Subcutaneous abdominal adipose tissue (tissue), 5 donors: ENCODE measurements at regions not wholly inside any gene's neighbourhood (a gene's known extent, or its start where the extent isn't known, plus 50 kb on each side); places are given as distances from the start of the nearest gene placed in this dataset.
"Not testable (repeated sequence)": the region's sequence is repeated elsewhere in the genome, so short reads cannot be mapped to it uniquely, and the experiment has no call there.

Experiments
- H3K27ac ChIP-seq: one replicate; pipeline ENCODE4 v1.7.0; 2013; ENCODE audit warnings: low read depth, mild to moderate bottlenecking, inconsistent platforms, low read length, moderate library complexity
- H3K27me3 ChIP-seq, 5 donors: one replicate each; pipeline ENCODE4 v1.7.0; 2013; ENCODE audit warnings: low read length in 5 of 5, inconsistent platforms in 1 of 5; ENCODE audit not compliant: control insufficient read depth in 5 of 5, insufficient read depth in 4 of 5
- H3K36me3 ChIP-seq, 5 donors: one replicate each; pipeline ENCODE4 v1.7.0; 2013; ENCODE audit warnings: low read length in 5 of 5; ENCODE audit not compliant: control insufficient read depth in 5 of 5, insufficient read depth in 5 of 5
- H3K4me1 ChIP-seq, 5 donors: one replicate each; pipeline ENCODE4 v1.7.0; 2013; ENCODE audit warnings: low read length in 5 of 5, mild to moderate bottlenecking in 3 of 5, moderate library complexity in 1 of 5; ENCODE audit not compliant: control insufficient read depth in 5 of 5, insufficient read depth in 5 of 5
- H3K4me3 ChIP-seq, 5 donors: one replicate each; pipeline ENCODE4 v1.7.0; 2013; ENCODE audit warnings: low read length in 5 of 5, low read depth in 1 of 5
- H3K9ac ChIP-seq, 5 donors: one replicate each; pipeline ENCODE4 v1.7.0; 2013; ENCODE audit warnings: low read length in 5 of 5, mild to moderate bottlenecking in 4 of 5, moderate library complexity in 3 of 5
- H3K9me3 ChIP-seq, 5 donors: one replicate each; pipeline ENCODE4 v1.7.0; 2013; ENCODE audit warnings: low read length in 5 of 5; ENCODE audit not compliant: control insufficient read depth in 5 of 5
- donor health status: healthy.
- donor health status: healthy.
- donor health status: healthy.
- donor health status: healthy.
- donor health status: healthy.

DNA sequence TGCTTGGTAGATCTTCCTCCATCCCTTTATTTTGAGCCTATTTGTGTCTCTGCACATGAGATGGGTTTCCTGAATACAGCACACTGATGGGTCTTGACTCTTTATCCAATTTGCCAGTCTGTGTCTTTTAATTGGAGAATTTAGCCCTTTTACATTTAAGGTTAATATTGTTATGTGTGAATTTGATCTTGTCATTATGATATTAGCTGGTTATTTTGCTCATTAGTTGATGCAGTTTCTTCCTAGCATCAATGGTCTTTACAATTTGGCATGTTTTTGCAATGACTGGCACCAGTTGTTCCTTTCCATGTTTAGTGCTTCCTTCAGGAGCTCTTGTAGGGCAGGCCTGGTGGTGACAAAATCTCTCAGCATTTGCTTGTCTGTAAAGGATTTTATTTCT lies 72.4 kb downstream of the HNRNPD start:
- H3K4me3 ChIP-seq, H3K4me1 ChIP-seq, H3K9ac ChIP-seq, H3K9me3 ChIP-seq, H3K27me3 ChIP-seq, H3K36me3 ChIP-seq, H3K27ac ChIP-seq: not testable (repeated sequence)

GRCh38 chr4:82293304-82293703 lies 80.5 kb downstream of the HNRNPD start:
- Histone ChIP-seq H3K36me3 (no peaks in the 10 kb centered on the region), H3K4me1 (no peaks in the 10 kb centered on the region), H3K9me3 (no peaks in the 10 kb centered on the region), H3K27ac (no peak overlapping the region), H3K9ac (no peak overlapping the region), H3K27me3 (no peaks in the 10 kb centered on the region), H3K4me3 (no peak overlapping the region)

- peaks cover 0 to 12% (median 11%) of the 10 kb centered on the region in 5 donors for H3K4me1 ChIP-seq
Observed at GRCh38 chr4:82287720-82288119, 86.1 kb downstream of the HNRNPD start.

GRCh38 chr4:82284858-82285805 lies 88.7 kb downstream of the HNRNPD start:
- H3K9me3 ChIP-seq: no peaks in the 10 kb centered on the region
- no peaks in the 10 kb centered on the region for H3K27me3 ChIP-seq
- peaks cover 0 to 12% (median 11%) of the 10 kb centered on the region in 5 donors for H3K4me1 ChIP-seq
- no peaks in the 10 kb centered on the region for H3K36me3 ChIP-seq
- no peak overlapping the region for H3K27ac ChIP-seq
- peak overlapping the region in 2 of 5 donors; percentile 41 to 69 for H3K9ac ChIP-seq
- H3K4me3 ChIP-seq: peak overlapping the region; percentile 59 to 80 (median 69)

More at GRCh38 chr4:82287720-82288119, 86.1 kb downstream of the HNRNPD start:
- H3K27me3 ChIP-seq: no peaks in the 10 kb centered on the region
- H3K9ac ChIP-seq: no peak overlapping the region
- H3K4me3 ChIP-seq: no peak overlapping the region
- no peaks in the 10 kb centered on the region for H3K9me3 ChIP-seq
- no peaks in the 10 kb centered on the region for H3K36me3 ChIP-seq
- no peak overlapping the region for H3K27ac ChIP-seq

DNA sequence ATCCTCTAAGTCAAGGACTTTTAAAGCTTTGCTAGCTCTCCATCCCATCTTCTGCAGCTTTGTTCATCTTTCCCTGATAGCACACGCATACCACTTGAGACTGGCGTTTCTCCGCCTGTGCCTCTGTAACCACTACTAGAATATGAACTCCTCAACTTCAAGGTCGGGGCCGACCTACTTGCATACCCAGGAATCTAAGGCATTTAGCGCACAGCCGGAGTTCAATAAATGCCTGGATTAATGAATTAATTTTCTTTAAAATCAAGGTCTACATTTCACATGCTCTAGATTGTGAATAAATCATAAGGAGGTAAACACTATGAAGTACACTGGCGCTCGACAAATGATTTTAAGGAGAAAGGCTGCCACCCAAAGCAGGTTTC lies 89.3 kb downstream of the HNRNPD start:
- Histone ChIP-seq H3K36me3 (no peaks in the 10 kb centered on the region), H3K27ac (no peak overlapping the region), H3K9ac (peak overlapping the region in 3 of 5 donors; percentile 27 to 69 (median 41)), H3K4me3 (peak overlapping the region; percentile 59 to 80 (median 69)), H3K9me3 (no peaks in the 10 kb centered on the region), H3K27me3 (no peaks in the 10 kb centered on the region), H3K4me1 (peaks cover 0 to 12% (median 11%) of the 10 kb centered on the region in 5 donors)

DNA sequence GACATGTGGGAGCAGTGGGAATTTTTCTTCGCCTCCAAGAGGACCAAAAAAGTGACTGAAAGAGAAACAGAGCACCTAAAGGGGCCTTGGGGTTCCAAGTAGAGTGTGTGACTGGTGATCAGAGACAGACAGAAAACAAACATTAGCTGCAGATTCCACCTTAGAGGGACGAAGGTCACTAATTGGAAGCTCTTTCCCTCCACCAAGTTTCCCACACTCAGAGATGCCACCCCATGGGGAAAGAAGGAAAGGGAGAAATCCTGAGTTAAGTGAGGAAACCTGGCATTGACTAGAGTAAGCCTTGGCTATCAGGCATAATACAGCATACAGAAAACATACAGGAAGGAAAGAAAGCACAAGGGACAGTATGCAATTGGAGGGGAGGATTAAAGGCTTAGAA lies 90.9 kb downstream of the HNRNPD start:
- no peaks in the 10 kb centered on the region for H3K9me3 ChIP-seq

GRCh38 chr4:82279550-82279949 lies 94.2 kb downstream of the HNRNPD start:
- H3K4me3 ChIP-seq, H3K27ac ChIP-seq, H3K27me3 ChIP-seq, H3K9me3 ChIP-seq, H3K4me1 ChIP-seq, H3K9ac ChIP-seq, H3K36me3 ChIP-seq: not testable (repeated sequence)

More for the DNA sequence above, 90.9 kb downstream of the HNRNPD start:
- Histone ChIP-seq H3K9ac (peak overlapping the region in 1 of 5 donors; percentile 4), H3K27ac (no peak overlapping the region), H3K27me3 (no peaks in the 10 kb centered on the region), H3K4me1 (peaks cover 0 to 12% (median 11%) of the 10 kb centered on the region in 5 donors), H3K4me3 (no peak overlapping the region), H3K36me3 (no peaks in the 10 kb centered on the region)

DNA sequence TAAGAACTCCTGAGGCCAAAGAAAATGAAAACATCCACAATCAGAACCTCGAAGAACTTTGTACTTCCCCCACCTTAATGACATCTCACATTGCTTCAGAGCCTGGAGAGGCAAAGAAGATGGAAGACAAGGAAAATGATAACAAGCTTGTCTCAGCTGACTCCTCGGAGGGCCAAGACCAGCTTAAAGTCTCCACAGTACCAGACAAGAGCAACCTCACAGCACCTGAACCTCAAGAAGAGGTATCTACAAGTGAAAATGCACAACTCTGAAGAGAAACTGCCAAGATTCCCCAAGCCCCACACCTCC lies 97.5 kb downstream of the HNRNPD start:
- H3K27ac ChIP-seq: no peak overlapping the region
- no peak overlapping the region for H3K4me3 ChIP-seq
- H3K9ac ChIP-seq: no peak overlapping the region
- H3K9me3 ChIP-seq: no peaks in the 10 kb centered on the region
- H3K4me1 ChIP-seq: no peaks in the 10 kb centered on the region
- no peaks in the 10 kb centered on the region for H3K27me3 ChIP-seq
- H3K36me3 ChIP-seq: no peaks in the 10 kb centered on the region

GRCh38 chr4:82275431-82276331 lies 98.1 kb downstream of the HNRNPD start:
- Histone ChIP-seq H3K36me3 (no peaks in the 10 kb centered on the region), H3K9me3 (no peaks in the 10 kb centered on the region), H3K27me3 (no peaks in the 10 kb centered on the region), H3K27ac (no peak overlapping the region), H3K4me3 (no peak overlapping the region), H3K9ac (no peak overlapping the region), H3K4me1 (no peaks in the 10 kb centered on the region)

- H3K4me1 ChIP-seq, H3K9me3 ChIP-seq, H3K27me3 ChIP-seq, H3K36me3 ChIP-seq, H3K4me3 ChIP-seq, H3K27ac ChIP-seq, H3K9ac ChIP-seq: not testable (repeated sequence)
Observed at GRCh38 chr4:82274700-82275099, 99.1 kb downstream of the HNRNPD start.
